GM12892 (cell line): ENCODE measurements at regions not wholly inside any gene's neighbourhood (a gene's known extent, or its start where the extent isn't known, plus 50 kb on each side); places are given as distances from the start of the nearest gene placed in this dataset.

Source experiments
- DNase-seq: peaks from one replicate; pipeline ENCODE4 v3.0.0; 2011; ENCODE audit not compliant: insufficient read length
- FAIRE-seq: peaks from 2 replicates; lab custom pipeline; 2011; peaks lifted over from hg19 to GRCh38; lab: Jason Lieb, UNC
- POLR2A ChIP-seq: IDR thresholded peaks from 2 replicates; pipeline ENCODE4 v1.6.1; 2011; ENCODE audit warnings: low read depth, low read length, control low read depth
- POLR2AphosphoS5 ChIP-seq: IDR thresholded peaks from 2 replicates; pipeline ENCODE4 v1.6.1; 2011; ENCODE audit warnings: low read depth, low read length, control low read depth
- TAF1 ChIP-seq: IDR thresholded peaks from 2 replicates; pipeline ENCODE4 v1.6.1; 2011; ENCODE audit warnings: low read depth, mild to moderate bottlenecking, control low read depth, low read length, borderline replicate concordance

- no peak for DNase-seq
- no peak for FAIRE-seq
- no peak for TF ChIP-seq POLR2A
- TF ChIP-seq POLR2AphosphoS5 = no peak
- TF ChIP-seq TAF1 = no peak
Observed at GRCh38 chr14:48504921-48505320, 829.5 kb upstream of the MDGA2 start.

GRCh38 chr14:48490756-48491155 lies 815.4 kb upstream of the MDGA2 start:
- no peak for FAIRE-seq
- TF ChIP-seq TAF1 = no peak
- no peak for TF ChIP-seq POLR2AphosphoS5
- TF ChIP-seq POLR2A = no peak

GRCh38 chr14:48473944-48474343 lies 798.5 kb upstream of the MDGA2 start:
- no peak for FAIRE-seq
- DNase-seq = no peak
- no peak for TF ChIP-seq POLR2A
- no peak for TF ChIP-seq POLR2AphosphoS5
- no peak for TF ChIP-seq TAF1

More at GRCh38 chr14:48490756-48491155, 815.4 kb upstream of the MDGA2 start:
- no peak for DNase-seq

GRCh38 chr14:48456051-48456450 lies 780.6 kb upstream of the MDGA2 start:
- FAIRE-seq (no peak), DNase-seq (no peak)
- TF ChIP-seq POLR2AphosphoS5 = no peak
- TF ChIP-seq TAF1 = no peak
- TF ChIP-seq POLR2A = no peak

- TF ChIP-seq POLR2AphosphoS5 (no peak), POLR2A (no peak), TAF1 (no peak)
- FAIRE-seq (no peak), DNase-seq (no peak)
Observed at GRCh38 chr14:48454887-48455286, 779.5 kb upstream of the MDGA2 start.

- DNase-seq (no peak), FAIRE-seq (no peak)
- no peak for TF ChIP-seq POLR2A
- TF ChIP-seq POLR2AphosphoS5 = no peak
- no peak for TF ChIP-seq TAF1
Observed at GRCh38 chr14:48452437-48452995, 777.1 kb upstream of the MDGA2 start.

GRCh38 chr14:48435221-48435620 lies 759.8 kb upstream of the MDGA2 start:
- FAIRE-seq (no peak), DNase-seq (no peak)
- no peak for TF ChIP-seq POLR2AphosphoS5
- no peak for TF ChIP-seq POLR2A
- TF ChIP-seq TAF1 = no peak

GRCh38 chr14:48430805-48431204 lies 755.4 kb upstream of the MDGA2 start:
- TF ChIP-seq TAF1 (no peak), POLR2A (no peak)
- DNase-seq = no peak
- FAIRE-seq = no peak

GRCh38 chr14:48429512-48429911 lies 754.1 kb upstream of the MDGA2 start:
- no peak for TF ChIP-seq POLR2AphosphoS5
- no peak for TF ChIP-seq TAF1
- TF ChIP-seq POLR2A = no peak
- no peak for FAIRE-seq
- no peak for DNase-seq

GRCh38 chr14:48417715-48418500 lies 742.5 kb upstream of the MDGA2 start:
- DNase-seq = no peak
- TF ChIP-seq POLR2AphosphoS5 (no peak), TAF1 (no peak), POLR2A (no peak)
- no peak for FAIRE-seq

- TF ChIP-seq POLR2AphosphoS5 (no peak), POLR2A (no peak), TAF1 (no peak)
- FAIRE-seq (no peak), DNase-seq (no peak)
Observed at GRCh38 chr14:48401321-48401720, 725.9 kb upstream of the MDGA2 start.

GRCh38 chr14:48398675-48399282 lies 723.4 kb upstream of the MDGA2 start:
- TF ChIP-seq TAF1 = no peak
- TF ChIP-seq POLR2A = no peak
- no peak for TF ChIP-seq POLR2AphosphoS5
- DNase-seq = no peak
- FAIRE-seq = no peak
